Lower lobe of right lung (tissue), 2 donors: ENCODE measurements at regions not wholly inside any gene's neighbourhood (a gene's known extent, or its start where the extent isn't known, plus 50 kb on each side); places are given as distances from the start of the nearest gene placed in this dataset.

Experiments used
- ATAC-seq, 2 donors: fragments of 200-7000 bp; cut with Tn5 transposase; one replicate each; pipeline ENCODE4 v1.9.1; 2020 to 2022; ENCODE audit warnings: mild to moderate bottlenecking in 2 of 2, moderate library complexity in 2 of 2
- DNase-seq: peaks from one replicate; pipeline ENCODE4 v3.0.0-alpha.2; 2020
- H3K27ac ChIP-seq: fragments of 200-600 bp; one replicate; pipeline ENCODE4 v1.8.0; 2022
- H3K27me3 ChIP-seq: fragments of 200-600 bp; one replicate; pipeline ENCODE4 v1.8.0; 2022; ENCODE audit warnings: low read depth
- H3K36me3 ChIP-seq: fragments of 200-600 bp; one replicate; pipeline ENCODE4 v1.8.0; 2022; ENCODE audit warnings: mild to moderate bottlenecking
- H3K4me1 ChIP-seq: fragments of 200-600 bp; one replicate; pipeline ENCODE4 v1.8.0; 2022
- H3K4me3 ChIP-seq: fragments of 200-600 bp; one replicate; pipeline ENCODE4 v1.8.0; 2022; ENCODE audit warnings: mild to moderate bottlenecking
- H3K9me3 ChIP-seq: fragments of 200-600 bp; one replicate; pipeline ENCODE4 v1.8.0; 2022
- intact Hi-C: fragments of 100-400 bp; cut with DNase I; formaldehyde crosslinking; loops from one replicate; pipeline ENCODE4 v1.11.0; 2022
- TF ChIP-seq, protein P1 (sequence below): fragments of 200-600 bp; IDR thresholded peaks from one replicate; pipeline ENCODE4 v1.8.0; 2022; ENCODE audit warnings: antibody characterized with exemption, mild to moderate bottlenecking
- donor health status: DM: no; HTN: yes; CAD: no; lungs with severe emphysema.

DNA sequence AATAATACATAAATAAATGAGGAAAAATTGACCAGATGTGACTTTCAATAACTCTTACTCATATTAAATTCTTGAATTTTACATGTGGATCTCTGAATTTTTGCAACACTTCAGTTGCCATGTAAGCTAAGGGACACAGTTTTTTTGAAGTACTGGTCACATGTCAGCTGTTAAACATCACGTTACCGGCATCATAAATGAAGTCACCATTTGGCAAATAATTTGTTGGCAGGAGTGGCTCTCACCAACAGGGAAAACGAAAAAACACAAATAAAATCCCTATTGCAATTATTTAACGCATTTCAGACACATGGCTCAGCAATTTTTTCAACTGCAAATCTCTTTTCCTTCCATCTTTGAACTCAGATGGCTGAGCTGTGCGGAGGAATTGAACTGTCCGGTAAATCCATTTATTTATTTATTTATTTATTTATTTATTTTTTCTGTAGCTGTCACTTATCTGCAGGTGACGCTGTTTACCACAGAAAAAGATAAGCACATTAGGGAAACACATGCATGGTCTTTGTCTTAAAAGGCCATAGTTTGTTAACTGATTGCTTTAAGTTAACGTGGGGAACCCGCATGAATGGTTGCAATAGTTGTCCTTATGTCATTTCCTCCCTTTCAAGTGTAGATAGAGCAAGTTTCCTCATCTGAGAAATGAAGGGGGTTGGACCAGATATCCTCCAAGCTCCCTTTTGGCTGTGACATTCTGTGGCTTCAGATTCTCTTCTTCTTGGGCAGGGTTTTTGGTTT, 64.7 kb upstream of the JAZF1 start:
- Histone ChIP-seq H3K36me3 (no peaks in the 10 kb centered on the region), H3K9me3 (no peaks in the 10 kb centered on the region), H3K4me3 (no peak overlapping the region), H3K4me1 (no peaks in the 10 kb centered on the region), H3K27me3 (no peaks in the 10 kb centered on the region), H3K27ac (no peak overlapping the region)
- DNase-seq (no peak), ATAC-seq (no peak)
- TF ChIP-seq, protein P1, sequence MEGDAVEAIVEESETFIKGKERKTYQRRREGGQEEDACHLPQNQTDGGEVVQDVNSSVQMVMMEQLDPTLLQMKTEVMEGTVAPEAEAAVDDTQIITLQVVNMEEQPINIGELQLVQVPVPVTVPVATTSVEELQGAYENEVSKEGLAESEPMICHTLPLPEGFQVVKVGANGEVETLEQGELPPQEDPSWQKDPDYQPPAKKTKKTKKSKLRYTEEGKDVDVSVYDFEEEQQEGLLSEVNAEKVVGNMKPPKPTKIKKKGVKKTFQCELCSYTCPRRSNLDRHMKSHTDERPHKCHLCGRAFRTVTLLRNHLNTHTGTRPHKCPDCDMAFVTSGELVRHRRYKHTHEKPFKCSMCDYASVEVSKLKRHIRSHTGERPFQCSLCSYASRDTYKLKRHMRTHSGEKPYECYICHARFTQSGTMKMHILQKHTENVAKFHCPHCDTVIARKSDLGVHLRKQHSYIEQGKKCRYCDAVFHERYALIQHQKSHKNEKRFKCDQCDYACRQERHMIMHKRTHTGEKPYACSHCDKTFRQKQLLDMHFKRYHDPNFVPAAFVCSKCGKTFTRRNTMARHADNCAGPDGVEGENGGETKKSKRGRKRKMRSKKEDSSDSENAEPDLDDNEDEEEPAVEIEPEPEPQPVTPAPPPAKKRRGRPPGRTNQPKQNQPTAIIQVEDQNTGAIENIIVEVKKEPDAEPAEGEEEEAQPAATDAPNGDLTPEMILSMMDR = no peak
- intact Hi-C loops = no loop called here

DNA sequence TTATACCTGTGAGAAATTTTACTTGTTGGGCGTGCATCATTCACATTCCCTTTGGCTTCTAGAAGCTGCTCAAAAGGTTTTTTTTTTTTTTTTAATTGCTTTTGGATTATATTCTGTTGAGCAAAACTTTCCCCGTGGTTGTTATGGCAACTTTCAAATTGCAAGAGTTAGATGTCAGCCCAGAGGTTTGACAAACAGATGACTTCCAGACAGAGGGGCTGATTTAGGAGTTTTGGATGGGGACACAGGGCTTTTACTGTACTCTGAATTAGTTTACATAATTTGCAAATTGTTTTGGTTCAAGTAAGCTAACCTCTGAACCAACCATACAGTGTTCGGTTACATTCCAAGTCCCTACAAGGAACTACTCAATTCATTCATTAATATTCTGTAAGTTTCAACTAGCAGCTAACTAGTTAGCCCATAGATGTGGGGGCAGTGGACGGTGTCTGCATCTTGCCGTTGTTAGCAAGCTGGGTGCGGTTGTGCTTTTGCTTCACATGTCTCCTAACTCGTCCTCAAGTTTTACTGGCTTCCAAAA, 66.4 kb upstream of the JAZF1 start:
- H3K27ac ChIP-seq = no peak overlapping the region
- no peaks in the 10 kb centered on the region for H3K9me3 ChIP-seq
- H3K4me1 ChIP-seq = no peaks in the 10 kb centered on the region
- intact Hi-C loops = no loop called here
- no peak overlapping the region for H3K4me3 ChIP-seq
- TF ChIP-seq, protein P1 = no peak
- no peaks in the 10 kb centered on the region for H3K27me3 ChIP-seq
- ATAC-seq = no peak
- DNase-seq = no peak
- no peaks in the 10 kb centered on the region for H3K36me3 ChIP-seq

DNA sequence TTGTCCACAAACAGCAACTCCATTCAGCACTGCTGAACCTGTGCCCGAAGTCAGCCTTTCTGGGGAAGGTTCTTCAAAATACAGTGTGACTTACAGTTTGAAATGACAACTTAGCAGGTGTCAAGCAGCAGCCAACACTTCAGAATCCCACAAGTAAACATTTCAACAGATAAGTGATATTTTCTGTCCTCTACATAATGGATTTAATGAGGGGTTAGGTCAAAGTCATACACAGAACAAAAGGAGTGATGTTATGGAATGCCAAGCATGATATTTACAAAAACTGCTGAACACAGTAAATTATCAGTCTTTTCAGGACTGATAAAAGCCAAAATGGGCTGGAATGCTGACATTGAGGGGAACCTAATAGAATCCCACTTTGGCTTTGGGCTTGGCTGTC, 77.6 kb upstream of the JAZF1 start:
- no peak overlapping the region for H3K27ac ChIP-seq
- no peak for DNase-seq
- H3K4me1 ChIP-seq = no peaks in the 10 kb centered on the region
- no peaks in the 10 kb centered on the region for H3K27me3 ChIP-seq
- H3K36me3 ChIP-seq = no peaks in the 10 kb centered on the region
- TF ChIP-seq, protein P1 = no peak
- intact Hi-C loops = no loop called here
- no peaks in the 10 kb centered on the region for H3K9me3 ChIP-seq
- H3K4me3 ChIP-seq = no peak overlapping the region
- no peak for ATAC-seq

DNA sequence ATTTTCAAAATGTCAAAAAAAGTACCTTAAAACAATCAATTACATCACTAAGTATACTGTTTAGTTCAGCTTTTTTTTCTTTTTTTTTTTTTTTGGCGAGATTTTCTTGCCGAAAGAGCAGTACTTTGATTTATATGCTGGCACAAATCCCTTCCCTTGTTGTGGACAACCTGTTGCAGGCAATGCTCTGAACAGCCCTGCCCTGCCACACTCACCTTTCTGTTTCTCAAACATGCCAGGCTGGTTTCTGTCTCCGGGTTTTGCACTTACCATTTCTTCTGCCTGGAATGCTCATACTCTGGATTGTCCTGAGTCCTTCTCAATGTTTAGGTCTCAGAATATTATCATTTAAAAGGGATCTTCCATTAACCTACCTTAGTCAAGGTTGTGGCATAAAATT, 80.4 kb upstream of the JAZF1 start:
- H3K36me3 ChIP-seq = no peaks in the 10 kb centered on the region
- H3K27ac ChIP-seq = no peak overlapping the region
- H3K4me1 ChIP-seq = no peaks in the 10 kb centered on the region
- H3K9me3 ChIP-seq = no peaks in the 10 kb centered on the region
- ATAC-seq (no peak), DNase-seq (no peak)
- TF ChIP-seq, protein P1 = no peak
- H3K27me3 ChIP-seq = no peaks in the 10 kb centered on the region
- intact Hi-C loops = no loop called here
- H3K4me3 ChIP-seq = no peak overlapping the region

DNA sequence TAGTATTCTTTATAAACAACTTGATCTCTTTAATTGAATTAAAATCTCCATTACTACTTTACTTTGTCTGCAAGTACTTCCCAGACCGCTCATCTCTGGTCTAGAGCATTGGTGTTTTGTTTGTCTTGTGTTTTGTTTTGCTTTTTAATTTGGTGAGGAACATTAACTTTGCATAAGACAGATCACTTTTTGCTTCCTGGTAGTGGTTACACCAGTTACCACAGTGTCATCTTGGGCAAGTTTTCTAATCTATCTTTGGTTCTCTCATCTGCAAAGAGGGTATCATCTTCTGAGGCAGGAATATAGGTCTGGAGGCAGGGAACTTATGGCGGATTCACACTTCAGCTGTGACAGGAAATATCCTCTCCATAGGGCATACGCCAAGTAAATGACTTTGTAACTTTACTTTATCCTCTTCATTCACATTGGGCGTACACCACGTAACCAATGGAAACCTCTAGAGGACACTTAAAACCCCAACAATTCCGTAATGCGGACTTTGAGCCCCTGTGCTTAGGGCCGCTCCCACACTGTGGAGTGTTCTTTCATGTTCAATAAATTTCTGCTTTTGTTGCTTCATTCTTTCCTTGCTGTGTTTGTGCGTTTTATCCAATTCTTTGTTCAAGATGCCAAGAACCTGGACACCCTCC, 83.2 kb upstream of the JAZF1 start:
- intact Hi-C loops = no loop called here
- no peak overlapping the region for H3K27ac ChIP-seq
- H3K27me3 ChIP-seq = no peaks in the 10 kb centered on the region
- no peak for DNase-seq
- ATAC-seq = peak in 1 of 2 donors; percentile 56
- no peaks in the 10 kb centered on the region for H3K4me1 ChIP-seq
- H3K9me3 ChIP-seq = no peaks in the 10 kb centered on the region
- TF ChIP-seq, protein P1 = no peak
- no peaks in the 10 kb centered on the region for H3K36me3 ChIP-seq
- H3K4me3 ChIP-seq = no peak overlapping the region
